ENCODE measurements at regions not wholly inside any gene's neighbourhood (a gene's known extent, or its start where the extent isn't known, plus 50 kb on each side); places are given as distances from the start of the nearest gene placed in this dataset.

DNA sequence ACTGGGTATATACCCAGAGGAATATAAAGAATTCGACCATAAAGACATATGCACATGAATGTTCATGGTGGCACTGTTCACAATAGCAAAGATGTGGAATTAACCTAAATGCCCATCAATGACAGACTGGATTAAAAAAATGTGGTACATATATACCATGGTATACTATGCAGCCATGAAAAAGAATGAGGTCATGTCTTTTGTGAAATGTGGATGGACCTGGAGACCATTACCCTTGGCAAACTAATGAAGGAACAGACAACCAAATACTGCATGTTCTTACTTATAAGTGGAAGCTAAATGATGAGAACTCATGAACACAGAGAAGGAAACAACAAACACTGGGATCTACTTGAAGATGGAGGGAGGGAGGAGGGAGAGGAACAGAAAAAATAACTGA, 186.7 kb upstream of the SSTR4 start:
- TF ChIP-seq POLR2AphosphoS5 (IDR thresholded peaks at IDR 0.05; ENCODE audit: insufficient read depth in 1 of 2, low read depth in 1 of 2) = no peak
- TF ChIP-seq, protein P1, sequence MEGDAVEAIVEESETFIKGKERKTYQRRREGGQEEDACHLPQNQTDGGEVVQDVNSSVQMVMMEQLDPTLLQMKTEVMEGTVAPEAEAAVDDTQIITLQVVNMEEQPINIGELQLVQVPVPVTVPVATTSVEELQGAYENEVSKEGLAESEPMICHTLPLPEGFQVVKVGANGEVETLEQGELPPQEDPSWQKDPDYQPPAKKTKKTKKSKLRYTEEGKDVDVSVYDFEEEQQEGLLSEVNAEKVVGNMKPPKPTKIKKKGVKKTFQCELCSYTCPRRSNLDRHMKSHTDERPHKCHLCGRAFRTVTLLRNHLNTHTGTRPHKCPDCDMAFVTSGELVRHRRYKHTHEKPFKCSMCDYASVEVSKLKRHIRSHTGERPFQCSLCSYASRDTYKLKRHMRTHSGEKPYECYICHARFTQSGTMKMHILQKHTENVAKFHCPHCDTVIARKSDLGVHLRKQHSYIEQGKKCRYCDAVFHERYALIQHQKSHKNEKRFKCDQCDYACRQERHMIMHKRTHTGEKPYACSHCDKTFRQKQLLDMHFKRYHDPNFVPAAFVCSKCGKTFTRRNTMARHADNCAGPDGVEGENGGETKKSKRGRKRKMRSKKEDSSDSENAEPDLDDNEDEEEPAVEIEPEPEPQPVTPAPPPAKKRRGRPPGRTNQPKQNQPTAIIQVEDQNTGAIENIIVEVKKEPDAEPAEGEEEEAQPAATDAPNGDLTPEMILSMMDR (IDR thresholded peaks at IDR 0.05) = no peak
